ENCODE measurements at regions not wholly inside any gene's neighbourhood (a gene's known extent, or its start where the extent isn't known, plus 50 kb on each side); places are given as distances from the start of the nearest gene placed in this dataset.

- H2BK20ac ChIP-seq (ENCODE audit: low read depth, low read length, poor library complexity, severe bottlenecking): no peak overlapping the region
- H4K91ac ChIP-seq (ENCODE audit: insufficient read length, low read depth, low read length): no peak overlapping the region
- no peak overlapping the region for H2AFZ ChIP-seq (ENCODE audit: low read length)
- no peak overlapping the region for H3K23ac ChIP-seq (ENCODE audit: insufficient read length, low read depth, low read length)
- no peak overlapping the region for H4K8ac ChIP-seq (replicated peaks; ENCODE audit: insufficient read length, low read depth, low read length)
- no peak overlapping the region for H3T11ph ChIP-seq (ENCODE audit: low read length)
- no peak overlapping the region for H2BK15ac ChIP-seq (ENCODE audit: low read depth, low read length)
- no CpG with 5 or more reads among the region's 9 CpGs for WGBS (ENCODE audit: extremely low coverage, insufficient read length, low lambda C conversion rate)
- no peaks in the 10 kb centered on the region for H3K27me3 ChIP-seq (ENCODE audit: insufficient read depth, low read length)
- no peak overlapping the region for H2BK12ac ChIP-seq (ENCODE audit: insufficient read length, low read depth, low read length)
- H3K4me2 ChIP-seq (ENCODE audit: insufficient read depth, insufficient read length, low read length): no peak overlapping the region
- no peaks in the 10 kb centered on the region for H3K9me3 ChIP-seq (ENCODE audit: control insufficient read depth, low read depth, low read length)
- H4K5ac ChIP-seq (ENCODE audit: insufficient read length, low read depth, low read length): no peak overlapping the region
- no peaks in the 10 kb centered on the region for H4K20me1 ChIP-seq (ENCODE audit: control insufficient read depth, insufficient read depth, insufficient read length)
- no peaks in the 10 kb centered on the region for H3K23me2 ChIP-seq (ENCODE audit: insufficient read length, low read depth, low read length, poor library complexity, severe bottlenecking)
- no peak overlapping the region for H3K27ac ChIP-seq (ENCODE audit: insufficient read length, low read depth, low read length)
- H2AK5ac ChIP-seq (ENCODE audit: insufficient read length, low read length): no peak overlapping the region
- DNase-seq: no peak
- no peaks in the 10 kb centered on the region for H3K4me1 ChIP-seq (ENCODE audit: insufficient read depth, low read length)
- no peaks in the 10 kb centered on the region for H3K79me2 ChIP-seq (ENCODE audit: insufficient read depth, low read length)
- H3K18ac ChIP-seq (ENCODE audit: insufficient read length, low read depth, low read length): no peak overlapping the region
- TF ChIP-seq CTCF (conservative IDR thresholded peaks at IDR 0.05): peak; percentile 37; the same call in 2 of the 3 replicates
- no peak overlapping the region for H2BK5ac ChIP-seq (ENCODE audit: insufficient read length, low read length)
- Mint-ChIP-seq H3K27ac (no peak overlapping the region), H3K27me3 (ENCODE audit: low read depth) (no peaks in the 10 kb centered on the region), H3K9me3 (no peaks in the 10 kb centered on the region), H3K4me3 (no peak overlapping the region), H3K4me1 (no peaks in the 10 kb centered on the region), H3K36me3 (ENCODE audit: insufficient read depth in 1 of 3, low read depth in 3 of 3) (no peaks in the 10 kb centered on the region)
- no peak overlapping the region for H3K9ac ChIP-seq (ENCODE audit: extremely low read depth, insufficient read length, low read length)
- no peaks in the 10 kb centered on the region for H3K79me1 ChIP-seq (ENCODE audit: insufficient read depth, low read depth, low read length, poor library complexity, severe bottlenecking)
- no peak overlapping the region for H3K56ac ChIP-seq (ENCODE audit: insufficient read length, low read depth, low read length)
- no peak overlapping the region for H3K14ac ChIP-seq (ENCODE audit: insufficient read depth, low read length)
- H2BK120ac ChIP-seq (ENCODE audit: low read depth, low read length, poor library complexity, severe bottlenecking): no peak overlapping the region
- no peak overlapping the region for H3K4ac ChIP-seq (ENCODE audit: low read depth, low read length)
These were observed 1059.8 kb downstream of the SI start for GRCh38 chr3:164018500-164018899.
